ENCODE measurements at regions not wholly inside any gene's neighbourhood (a gene's known extent, or its start where the extent isn't known, plus 50 kb on each side); places are given as distances from the start of the nearest gene placed in this dataset.

- H3K4me3 Mint-ChIP-seq: no peak overlapping the region
- H3K9me3 Mint-ChIP-seq: peaks cover 16% of the 10 kb centered on the region
- ATAC-seq (no peak), DNase-seq (ENCODE audit: low spot score) (no peak)
- H3K36me3 Mint-ChIP-seq: peaks cover 3% of the 10 kb centered on the region; the same call in 1 of the 2 replicates
- H3K27ac Mint-ChIP-seq: no peak overlapping the region
- POLR2A ChIA-PET: no interaction called here
- no peaks in the 10 kb centered on the region for H3K4me1 Mint-ChIP-seq
- CTCF ChIA-PET: no interaction called here
- H3K27me3 Mint-ChIP-seq (ENCODE audit: low read depth): no peaks in the 10 kb centered on the region
- TF ChIP-seq ZNF138 (CRISPR knock-in tag; conservative IDR thresholded peaks at IDR 0.05) (no peak), ATF1 (CRISPR knock-in tag; IDR thresholded peaks at IDR 0.05) (no peak), OVOL2 (CRISPR knock-in tag; IDR thresholded peaks at IDR 0.05; ENCODE audit: borderline replicate concordance) (no peak), ESRRA (CRISPR knock-in tag; IDR thresholded peaks at IDR 0.05; ENCODE audit: borderline replicate concordance) (no peak), AFF4 (CRISPR knock-in tag; IDR thresholded peaks at IDR 0.05; ENCODE audit: borderline replicate concordance) (no peak), RELA (CRISPR knock-in tag; IDR thresholded peaks at IDR 0.05; ENCODE audit: borderline replicate concordance) (no peak), USF1 (CRISPR knock-in tag; IDR thresholded peaks at IDR 0.05) (no peak), ZNF121 (CRISPR knock-in tag; IDR thresholded peaks at IDR 0.05) (no peak), HMGXB4 (CRISPR knock-in tag; IDR thresholded peaks at IDR 0.05) (no peak), ZNF425 (CRISPR knock-in tag; conservative IDR thresholded peaks at IDR 0.05) (no peak), EMX1 (CRISPR knock-in tag; IDR thresholded peaks at IDR 0.05) (no peak), AR (CRISPR knock-in tag; IDR thresholded peaks at IDR 0.05) (no peak), ZNF671 (CRISPR knock-in tag; IDR thresholded peaks at IDR 0.05) (no peak), GABPB1 (CRISPR knock-in tag; IDR thresholded peaks at IDR 0.05) (no peak), RORB (CRISPR knock-in tag; IDR thresholded peaks at IDR 0.05) (no peak), NFE2L1 (CRISPR knock-in tag; IDR thresholded peaks at IDR 0.05) (no peak), ZNF232 (CRISPR knock-in tag; IDR thresholded peaks at IDR 0.05) (no peak), KAT7 (CRISPR knock-in tag; IDR thresholded peaks at IDR 0.05; ENCODE audit: borderline replicate concordance) (no peak), ATF2 (CRISPR knock-in tag; IDR thresholded peaks at IDR 0.05; ENCODE audit: borderline replicate concordance, low read depth) (no peak), FOXP4 (CRISPR knock-in tag; IDR thresholded peaks at IDR 0.05) (no peak)
These were observed 78.8 kb upstream of the MAF start for GRCh38 chr16:79679334-79679733.

Data from WTC11 (cell line).